ENCODE measurements at regions not wholly inside any gene's neighbourhood (a gene's known extent, or its start where the extent isn't known, plus 50 kb on each side); places are given as distances from the start of the nearest gene placed in this dataset.

DNA sequence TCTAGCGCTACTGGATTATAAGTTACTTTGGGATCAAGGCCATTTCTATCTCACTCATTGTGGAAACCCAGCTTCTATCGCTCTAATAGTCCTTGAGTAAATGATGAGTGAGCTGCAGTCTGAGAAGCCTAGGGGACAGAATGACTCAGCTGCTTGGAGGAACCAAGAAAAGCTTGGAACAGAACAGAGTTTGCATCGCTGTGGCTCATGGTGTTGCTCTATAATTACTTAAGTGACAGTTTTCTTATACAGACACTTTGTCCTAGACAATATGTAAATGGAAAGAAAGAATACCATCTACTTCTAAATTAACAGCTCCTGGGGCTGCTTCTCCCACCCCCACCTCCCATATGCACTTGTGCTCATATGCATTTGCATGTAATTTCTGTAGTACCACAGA lies 156.9 kb downstream of the SLIT2 start:
- Histone ChIP-seq H3K9ac (ENCODE audit: extremely low read depth, insufficient read length, low read length) (no peak overlapping the region), H3K79me2 (ENCODE audit: insufficient read depth, low read length) (no peaks in the 10 kb centered on the region), H4K20me1 (ENCODE audit: control insufficient read depth, insufficient read depth, insufficient read length) (no peaks in the 10 kb centered on the region), H2BK12ac (ENCODE audit: insufficient read length, low read depth, low read length) (no peak overlapping the region), H2BK120ac (ENCODE audit: low read depth, low read length, poor library complexity, severe bottlenecking) (no peak overlapping the region), H2AK5ac (ENCODE audit: insufficient read length, low read length) (no peak overlapping the region), H4K91ac (ENCODE audit: insufficient read length, low read depth, low read length) (no peak overlapping the region), H3K79me1 (ENCODE audit: insufficient read depth, low read depth, low read length, poor library complexity, severe bottlenecking) (no peaks in the 10 kb centered on the region), H3K23me2 (ENCODE audit: insufficient read length, low read depth, low read length, poor library complexity, severe bottlenecking) (no peaks in the 10 kb centered on the region), H2BK20ac (ENCODE audit: low read depth, low read length, poor library complexity, severe bottlenecking) (no peak overlapping the region), H3K4me2 (ENCODE audit: insufficient read depth, insufficient read length, low read length) (no peak overlapping the region), H2BK15ac (ENCODE audit: low read depth, low read length) (no peak overlapping the region), H3K18ac (ENCODE audit: insufficient read length, low read depth, low read length) (no peak overlapping the region), H3K23ac (ENCODE audit: insufficient read length, low read depth, low read length) (no peak overlapping the region), H3T11ph (ENCODE audit: low read length) (no peak overlapping the region), H3K14ac (ENCODE audit: insufficient read depth, low read length) (no peak overlapping the region), H3K56ac (ENCODE audit: insufficient read length, low read depth, low read length) (no peak overlapping the region), H3K27ac (ENCODE audit: insufficient read length, low read depth, low read length) (no peak overlapping the region), H3K9me3 (ENCODE audit: control insufficient read depth, low read depth, low read length) (no peaks in the 10 kb centered on the region), H4K8ac (replicated peaks; ENCODE audit: insufficient read length, low read depth, low read length) (no peak overlapping the region), H2BK5ac (ENCODE audit: insufficient read length, low read length) (no peak overlapping the region), H2AFZ (ENCODE audit: low read length) (no peak overlapping the region), H3K4ac (ENCODE audit: low read depth, low read length) (no peak overlapping the region), H3K4me1 (ENCODE audit: insufficient read depth, low read length) (no peaks in the 10 kb centered on the region), H4K5ac (ENCODE audit: insufficient read length, low read depth, low read length) (no peak overlapping the region), H3K27me3 (ENCODE audit: insufficient read depth, low read length) (no peaks in the 10 kb centered on the region)
- H3K4me3 Mint-ChIP-seq, result no peak overlapping the region
- H3K36me3 Mint-ChIP-seq (ENCODE audit: insufficient read depth in 1 of 3, low read depth in 3 of 3), result no peaks in the 10 kb centered on the region
- no peaks in the 10 kb centered on the region for H3K9me3 Mint-ChIP-seq
- no peak overlapping the region for H3K27ac Mint-ChIP-seq
- no CpG with 5 or more reads among the region's 3 CpGs for WGBS (ENCODE audit: extremely low coverage, insufficient read length, low lambda C conversion rate)
- no peaks in the 10 kb centered on the region for H3K27me3 Mint-ChIP-seq (ENCODE audit: low read depth)
- TF ChIP-seq, protein P1, sequence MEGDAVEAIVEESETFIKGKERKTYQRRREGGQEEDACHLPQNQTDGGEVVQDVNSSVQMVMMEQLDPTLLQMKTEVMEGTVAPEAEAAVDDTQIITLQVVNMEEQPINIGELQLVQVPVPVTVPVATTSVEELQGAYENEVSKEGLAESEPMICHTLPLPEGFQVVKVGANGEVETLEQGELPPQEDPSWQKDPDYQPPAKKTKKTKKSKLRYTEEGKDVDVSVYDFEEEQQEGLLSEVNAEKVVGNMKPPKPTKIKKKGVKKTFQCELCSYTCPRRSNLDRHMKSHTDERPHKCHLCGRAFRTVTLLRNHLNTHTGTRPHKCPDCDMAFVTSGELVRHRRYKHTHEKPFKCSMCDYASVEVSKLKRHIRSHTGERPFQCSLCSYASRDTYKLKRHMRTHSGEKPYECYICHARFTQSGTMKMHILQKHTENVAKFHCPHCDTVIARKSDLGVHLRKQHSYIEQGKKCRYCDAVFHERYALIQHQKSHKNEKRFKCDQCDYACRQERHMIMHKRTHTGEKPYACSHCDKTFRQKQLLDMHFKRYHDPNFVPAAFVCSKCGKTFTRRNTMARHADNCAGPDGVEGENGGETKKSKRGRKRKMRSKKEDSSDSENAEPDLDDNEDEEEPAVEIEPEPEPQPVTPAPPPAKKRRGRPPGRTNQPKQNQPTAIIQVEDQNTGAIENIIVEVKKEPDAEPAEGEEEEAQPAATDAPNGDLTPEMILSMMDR (conservative IDR thresholded peaks at IDR 0.05), result no peak
- 0 out of 4 replicates have a peak, but pooled peaks cover 0 to 4% of the 10 kb centered on the region in 2 experiments for H3K4me1 Mint-ChIP-seq
- no peak for DNase-seq
